G401.6 (cell line): ENCODE measurements at regions not wholly inside any gene's neighbourhood (a gene's known extent, or its start where the extent isn't known, plus 50 kb on each side); places are given as distances from the start of the nearest gene placed in this dataset.

Experiments
- FAIRE-seq: peaks from 2 replicates; lab custom pipeline; 2012; peaks lifted over from hg19 to GRCh38; lab: Jason Lieb, UNC

GRCh38 chr20:58016779-58017178, 211.7 kb downstream of the ANKRD60 start:
- no peak for FAIRE-seq

- FAIRE-seq = no peak
Measured at GRCh38 chr20:58014628-58015315, 213.7 kb downstream of the ANKRD60 start.

GRCh38 chr20:58012731-58013510, 215.5 kb downstream of the ANKRD60 start:
- FAIRE-seq = no peak

GRCh38 chr20:58011947-58012610, 216.4 kb downstream of the ANKRD60 start:
- no peak for FAIRE-seq

GRCh38 chr20:58011106-58011946, 217.1 kb downstream of the ANKRD60 start:
- FAIRE-seq = no peak

- FAIRE-seq = no peak
Measured at GRCh38 chr20:58010666-58011065, 217.8 kb downstream of the ANKRD60 start.

- no peak for FAIRE-seq
Measured at GRCh38 chr20:58010186-58010585, 218.3 kb downstream of the ANKRD60 start.

GRCh38 chr20:58008866-58009265, 219.6 kb downstream of the ANKRD60 start:
- no peak for FAIRE-seq

GRCh38 chr20:58008413-58008812, 220.0 kb downstream of the ANKRD60 start:
- FAIRE-seq = no peak

GRCh38 chr20:58007947-58008346, 220.5 kb downstream of the ANKRD60 start:
- FAIRE-seq = no peak

GRCh38 chr20:58006346-58007316, 221.8 kb downstream of the ANKRD60 start:
- no peak for FAIRE-seq

- no peak for FAIRE-seq
Measured at GRCh38 chr20:58005581-58006345, 222.7 kb downstream of the ANKRD60 start.

- no peak for FAIRE-seq
Measured at GRCh38 chr20:58004900-58005299, 223.6 kb downstream of the ANKRD60 start.

- no peak for FAIRE-seq
Measured at GRCh38 chr20:58004146-58004545, 224.3 kb downstream of the ANKRD60 start.

GRCh38 chr20:58003525-58003924, 224.9 kb downstream of the ANKRD60 start:
- no peak for FAIRE-seq

GRCh38 chr20:58002901-58003300, 225.6 kb downstream of the ANKRD60 start:
- FAIRE-seq = no peak

- FAIRE-seq = no peak
Measured at GRCh38 chr20:58001946-58002345, 226.5 kb downstream of the ANKRD60 start.

GRCh38 chr20:58001381-58001780, 227.1 kb downstream of the ANKRD60 start:
- FAIRE-seq = no peak

- FAIRE-seq = no peak
Measured at GRCh38 chr20:58000861-58001260, 227.6 kb downstream of the ANKRD60 start.

- no peak for FAIRE-seq
Measured at GRCh38 chr20:57999465-58000111, 228.9 kb downstream of the ANKRD60 start.
